HEK293 (cell line): ENCODE measurements at regions not wholly inside any gene's neighbourhood (a gene's known extent, or its start where the extent isn't known, plus 50 kb on each side); places are given as distances from the start of the nearest gene placed in this dataset.

Source experiments
- CTCF ChIA-PET: fragments of 350-600 bp; formaldehyde crosslinking; extraction: SDS; loops from one replicate; lab custom pipeline; 2021; ENCODE audit warnings: antibody characterized with exemption; lab: Yijun Ruan, JAX
- POLR2A ChIA-PET: fragments of 300-600 bp; formaldehyde crosslinking; extraction: SDS; loops from one replicate; lab custom pipeline; 2020; ENCODE audit warnings: antibody characterized with exemption, inconsistent platforms; lab: Yijun Ruan, JAX
- H3K27ac ChIP-seq: fragments of 200-500 bp; sonication (Bioruptor generic); 2 replicates; pipeline ENCODE4 v1.5.1; 2014; ENCODE audit warnings: low read depth, low read length, control low read depth, inconsistent platforms; ENCODE audit errors: extremely low read depth
- H3K36me3 ChIP-seq, 2 experiments: fragments of 200-500 bp in 1 of 2; sonication (Bioruptor generic) in 1 of 2; 1 replicate in 1 of 2; 2 replicates in 1 of 2; pipeline ENCODE4 v1.5.1; 2014 to 2017; ENCODE audit warnings: inconsistent platforms in 2 of 2, low read length in 2 of 2; ENCODE audit not compliant: control insufficient read depth in 2 of 2, insufficient read depth in 1 of 2
- H3K4me1 ChIP-seq: fragments of 200-500 bp; sonication (Bioruptor generic); 2 replicates; pipeline ENCODE4 v1.5.1; 2014; ENCODE audit warnings: mild to moderate bottlenecking, low read length, inconsistent platforms; ENCODE audit not compliant: control insufficient read depth, insufficient read depth
- H3K4me3 ChIP-seq: 2 replicates; pipeline ENCODE4 v1.5.1; 2011; ENCODE audit warnings: low read depth, mild to moderate bottlenecking, control low read depth, low read length, moderate library complexity
- H3K9me3 ChIP-seq: fragments of 200-500 bp; sonication (Bioruptor generic); 2 replicates; pipeline ENCODE4 v1.5.1; 2014; ENCODE audit warnings: low read depth, low read length, inconsistent platforms; ENCODE audit not compliant: control insufficient read depth, insufficient read depth
- EGR2 ChIP-seq: fragments of 450-650 bp; formaldehyde crosslinking; IDR thresholded peaks from 2 replicates; pipeline ENCODE4 v1.5.1; 2016; ENCODE audit warnings: low read depth, missing biosample characterization, missing genetic modification characterization
- SCRT1 ChIP-seq: fragments of 450-650 bp; formaldehyde crosslinking; IDR thresholded peaks from 2 replicates; pipeline ENCODE4 v1.5.1; 2016; ENCODE audit warnings: missing biosample characterization, missing genetic modification characterization, borderline replicate concordance
- SP3 ChIP-seq: fragments of 450-650 bp; formaldehyde crosslinking; IDR thresholded peaks from 2 replicates; pipeline ENCODE4 v1.5.1; 2016; ENCODE audit warnings: missing biosample characterization, missing genetic modification characterization
- ZNF140 ChIP-seq: fragments of 450-650 bp; formaldehyde crosslinking; IDR thresholded peaks from 2 replicates; pipeline ENCODE4 v1.5.1; 2016; ENCODE audit warnings: missing biosample characterization, missing genetic modification characterization
- ZNF157 ChIP-seq: fragments of 450-650 bp; formaldehyde crosslinking; IDR thresholded peaks from 2 replicates; pipeline ENCODE4 v1.5.1; 2016; ENCODE audit warnings: missing biosample characterization, missing genetic modification characterization
- ZNF16 ChIP-seq: fragments of 450-650 bp; formaldehyde crosslinking; IDR thresholded peaks from 2 replicates; pipeline ENCODE4 v1.5.1; 2016; ENCODE audit warnings: low read depth, missing biosample characterization, missing genetic modification characterization
- ZNF175 ChIP-seq: fragments of 450-650 bp; formaldehyde crosslinking; IDR thresholded peaks from 2 replicates; pipeline ENCODE4 v1.5.1; 2016; ENCODE audit warnings: missing biosample characterization, missing genetic modification characterization
- ZNF211 ChIP-seq: fragments of 450-650 bp; formaldehyde crosslinking; IDR thresholded peaks from 2 replicates; pipeline ENCODE4 v1.5.1; 2016; ENCODE audit warnings: low read depth, missing biosample characterization, missing genetic modification characterization
- ZNF239 ChIP-seq: fragments of 450-650 bp; formaldehyde crosslinking; IDR thresholded peaks from 2 replicates; pipeline ENCODE4 v1.5.1; 2016; ENCODE audit warnings: missing biosample characterization, missing genetic modification characterization
- ZNF335 ChIP-seq: fragments of 450-650 bp; formaldehyde crosslinking; conservative IDR thresholded peaks from 2 replicates; pipeline ENCODE4 v1.5.1; 2016; ENCODE audit warnings: missing biosample characterization, missing genetic modification characterization
- ZNF350 ChIP-seq: fragments of 450-650 bp; formaldehyde crosslinking; IDR thresholded peaks from 2 replicates; pipeline ENCODE4 v1.5.0; 2017; ENCODE audit warnings: missing biosample characterization, mild to moderate bottlenecking, missing genetic modification characterization
- ZNF37A ChIP-seq: fragments of 450-650 bp; IDR thresholded peaks from 2 replicates; pipeline ENCODE4 v1.5.1; 2018; ENCODE audit warnings: missing biosample characterization, missing genetic modification characterization
- ZNF404 ChIP-seq: fragments of 450-650 bp; formaldehyde crosslinking; IDR thresholded peaks from 2 replicates; pipeline ENCODE4 v1.5.1; 2017; ENCODE audit warnings: missing biosample characterization, missing genetic modification characterization
- ZNF626 ChIP-seq: fragments of 450-650 bp; sonication (Bioruptor Pico); formaldehyde crosslinking; IDR thresholded peaks from 2 replicates; pipeline ENCODE4 v1.5.1; 2018; ENCODE audit warnings: missing biosample characterization, missing genetic modification characterization, inconsistent platforms
- ZNF785 ChIP-seq: fragments of 450-650 bp; formaldehyde crosslinking; IDR thresholded peaks from 2 replicates; pipeline ENCODE4 v1.5.1; 2016; ENCODE audit warnings: missing biosample characterization, missing genetic modification characterization
- ZNF843 ChIP-seq: fragments of 450-650 bp; formaldehyde crosslinking; IDR thresholded peaks from 2 replicates; pipeline ENCODE4 v1.5.1; 2016; ENCODE audit warnings: missing biosample characterization, missing genetic modification characterization
- ZSCAN30 ChIP-seq: fragments of 450-650 bp; IDR thresholded peaks from 2 replicates; pipeline ENCODE4 v1.5.1; 2018; ENCODE audit warnings: missing biosample characterization, mild to moderate bottlenecking, missing genetic modification characterization, moderate library complexity
- TF ChIP-seq, protein P1 (sequence below): fragments of 450-650 bp; formaldehyde crosslinking; IDR thresholded peaks from 2 replicates; pipeline ENCODE4 v1.5.1; 2016; ENCODE audit warnings: missing biosample characterization, missing genetic modification characterization
- TF ChIP-seq, protein P2 (sequence below): fragments of 450-650 bp; formaldehyde crosslinking; IDR thresholded peaks from 2 replicates; pipeline ENCODE4 v1.5.1; 2016; ENCODE audit warnings: missing biosample characterization, missing genetic modification characterization
- TF ChIP-seq, protein P3 (sequence below): fragments of 450-650 bp; formaldehyde crosslinking; IDR thresholded peaks from 2 replicates; pipeline ENCODE4 v1.5.1; 2017; ENCODE audit warnings: missing biosample characterization, missing genetic modification characterization

DNA sequence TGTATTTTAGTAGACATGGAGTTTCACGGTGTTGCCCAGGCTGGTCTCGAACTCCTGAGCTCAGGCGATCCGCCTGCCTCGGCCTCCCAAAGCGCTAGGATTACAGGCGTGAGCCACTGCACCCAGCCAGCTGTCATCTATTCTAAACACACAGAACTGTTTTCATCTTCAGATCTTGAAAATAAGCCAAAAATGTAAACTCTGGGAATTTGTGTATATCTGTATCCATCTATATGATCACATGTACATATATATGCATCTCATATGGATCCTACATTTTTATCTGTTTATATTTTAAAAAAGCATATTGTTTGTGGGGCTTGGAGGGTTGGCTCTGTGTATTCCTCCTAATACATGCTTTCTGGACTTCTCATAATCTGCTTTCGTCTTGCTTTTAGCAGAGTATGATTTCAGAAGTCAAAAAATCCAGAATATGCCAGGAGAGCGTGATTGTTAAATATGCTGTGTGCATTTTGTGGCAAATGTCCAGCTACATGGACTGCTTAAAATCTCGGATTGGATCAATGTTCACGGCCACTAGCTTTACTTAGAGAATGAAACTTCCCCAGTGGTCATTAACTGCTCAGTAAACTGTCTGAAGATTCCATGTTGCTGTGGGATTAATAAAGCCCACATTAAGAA is 274.4 kb upstream of the IRX1 start:
- no peak for TF ChIP-seq ZNF239 (tag by site-specific recombination)
- TF ChIP-seq ZSCAN30 (tag by site-specific recombination) = no peak
- TF ChIP-seq EGR2 (tag by site-specific recombination) = no peak
- no peak for TF ChIP-seq ZNF37A
- TF ChIP-seq SCRT1 (tag by site-specific recombination) = no peak
- Histone ChIP-seq H3K9me3 (no peaks in the 10 kb centered on the region), H3K4me1 (no peaks in the 10 kb centered on the region), H3K27ac (no peak overlapping the region), H3K36me3 (no peaks in the 10 kb centered on the region), H3K4me3 (no peak overlapping the region)
- ChIA-PET POLR2A (no interaction called here), CTCF (no interaction called here)

DNA sequence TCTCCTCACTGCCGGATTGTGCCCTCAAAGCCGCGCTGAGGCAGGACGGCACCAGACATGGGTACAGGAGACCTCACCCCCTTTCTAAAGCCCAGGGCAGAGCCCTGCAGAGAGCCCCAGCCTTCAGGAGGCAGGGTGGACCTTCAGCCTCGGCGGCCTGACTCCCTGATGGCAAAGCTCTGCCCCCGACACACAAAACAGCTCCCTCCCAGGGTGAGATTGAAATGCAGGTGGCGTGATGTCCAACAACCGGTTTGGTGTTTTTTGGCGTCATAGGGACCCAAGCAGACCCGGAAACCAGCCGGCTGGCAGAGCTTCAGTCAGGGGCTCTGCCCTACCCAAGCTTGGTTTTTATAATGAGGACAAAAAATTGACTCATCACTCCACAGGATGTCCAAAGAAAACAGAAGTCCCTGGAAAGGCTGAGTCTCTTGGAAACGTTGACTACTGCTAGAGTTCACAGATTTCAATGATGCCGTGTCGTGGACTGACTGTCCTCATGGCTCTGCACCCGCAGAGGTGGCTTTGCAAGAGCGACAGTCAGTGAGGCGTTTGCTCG is 275.2 kb upstream of the IRX1 start:
- H3K4me1 ChIP-seq = no peaks in the 10 kb centered on the region
- POLR2A ChIA-PET = no interaction called here

DNA sequence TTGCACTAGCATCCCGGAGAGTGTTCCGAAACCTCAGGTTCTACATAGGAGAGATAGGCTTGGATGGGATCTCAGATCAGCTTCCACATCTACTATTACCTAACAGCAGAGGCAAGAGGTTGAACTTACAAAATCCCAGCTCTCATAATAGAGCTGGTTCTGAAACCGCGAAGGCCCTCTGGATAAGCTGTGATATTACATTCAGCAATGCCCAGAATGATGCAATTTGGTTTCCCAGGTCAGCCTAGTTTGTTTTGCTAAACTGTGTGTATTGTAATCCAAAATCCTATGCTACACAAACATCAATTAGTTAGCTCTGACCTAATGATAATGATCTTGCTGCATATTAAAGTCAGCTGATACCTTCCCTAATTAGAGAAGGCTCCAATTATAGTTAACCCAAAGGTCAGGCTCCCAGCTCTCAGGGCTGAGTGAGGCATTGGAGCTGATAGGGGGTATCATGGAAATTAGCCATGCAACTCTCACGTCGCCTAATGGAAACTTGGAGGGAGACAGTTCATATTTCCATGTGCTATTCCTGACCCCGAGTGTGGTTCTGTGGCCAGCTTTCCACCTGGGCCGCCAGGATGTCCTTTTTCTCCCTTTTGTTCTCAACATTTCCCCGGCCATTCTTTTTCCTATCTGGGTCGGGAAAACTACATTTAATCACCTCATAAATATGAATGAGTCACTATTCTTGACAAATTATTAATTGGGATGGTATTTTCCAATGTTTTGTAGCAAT is 278.4 kb upstream of the IRX1 start:
- CTCF ChIA-PET = no interaction called here
- no peaks in the 10 kb centered on the region; the same call in 1 of the 2 replicates for H3K9me3 ChIP-seq
- no peaks in the 10 kb centered on the region for H3K4me1 ChIP-seq
- H3K4me3 ChIP-seq = no peak overlapping the region
- no peaks in the 10 kb centered on the region for H3K36me3 ChIP-seq
- no peak overlapping the region for H3K27ac ChIP-seq
- TF ChIP-seq, protein P1, sequence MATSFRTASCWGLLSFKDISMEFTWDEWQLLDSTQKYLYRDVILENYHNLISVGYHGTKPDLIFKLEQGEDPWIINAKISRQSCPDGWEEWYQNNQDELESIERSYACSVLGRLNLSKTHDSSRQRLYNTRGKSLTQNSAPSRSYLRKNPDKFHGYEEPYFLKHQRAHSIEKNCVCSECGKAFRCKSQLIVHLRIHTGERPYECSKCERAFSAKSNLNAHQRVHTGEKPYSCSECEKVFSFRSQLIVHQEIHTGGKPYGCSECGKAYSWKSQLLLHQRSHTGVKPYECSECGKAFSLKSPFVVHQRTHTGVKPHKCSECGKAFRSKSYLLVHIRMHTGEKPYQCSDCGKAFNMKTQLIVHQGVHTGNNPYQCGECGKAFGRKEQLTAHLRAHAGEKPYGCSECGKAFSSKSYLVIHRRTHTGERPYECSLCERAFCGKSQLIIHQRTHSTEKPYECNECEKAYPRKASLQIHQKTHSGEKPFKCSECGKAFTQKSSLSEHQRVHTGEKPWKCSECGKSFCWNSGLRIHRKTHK (tag by site-specific recombination) = no peak
- TF ChIP-seq, all 188 proteins: peak for 0
- POLR2A ChIA-PET = no interaction called here

More for the DNA sequence above, 275.2 kb upstream of the IRX1 start:
- Histone ChIP-seq H3K9me3 (no peaks in the 10 kb centered on the region), H3K27ac (no peak overlapping the region), H3K36me3 (no peaks in the 10 kb centered on the region), H3K4me3 (no peak overlapping the region)
- TF ChIP-seq ZNF785 (no peak), ZNF157 (no peak), ZNF211 (tag by site-specific recombination) (no peak), ZNF140 (tag by site-specific recombination) (no peak), ZNF350 (tag by site-specific recombination) (no peak), SP3 (tag by site-specific recombination) (no peak), ZNF239 (tag by site-specific recombination) (no peak), ZNF843 (no peak), ZNF175 (tag by site-specific recombination) (no peak), ZNF16 (tag by site-specific recombination) (no peak), ZNF626 (tag by site-specific recombination) (no peak), ZNF404 (tag by site-specific recombination) (no peak), ZNF335 (tag by site-specific recombination) (no peak)
- TF ChIP-seq, protein P2, sequence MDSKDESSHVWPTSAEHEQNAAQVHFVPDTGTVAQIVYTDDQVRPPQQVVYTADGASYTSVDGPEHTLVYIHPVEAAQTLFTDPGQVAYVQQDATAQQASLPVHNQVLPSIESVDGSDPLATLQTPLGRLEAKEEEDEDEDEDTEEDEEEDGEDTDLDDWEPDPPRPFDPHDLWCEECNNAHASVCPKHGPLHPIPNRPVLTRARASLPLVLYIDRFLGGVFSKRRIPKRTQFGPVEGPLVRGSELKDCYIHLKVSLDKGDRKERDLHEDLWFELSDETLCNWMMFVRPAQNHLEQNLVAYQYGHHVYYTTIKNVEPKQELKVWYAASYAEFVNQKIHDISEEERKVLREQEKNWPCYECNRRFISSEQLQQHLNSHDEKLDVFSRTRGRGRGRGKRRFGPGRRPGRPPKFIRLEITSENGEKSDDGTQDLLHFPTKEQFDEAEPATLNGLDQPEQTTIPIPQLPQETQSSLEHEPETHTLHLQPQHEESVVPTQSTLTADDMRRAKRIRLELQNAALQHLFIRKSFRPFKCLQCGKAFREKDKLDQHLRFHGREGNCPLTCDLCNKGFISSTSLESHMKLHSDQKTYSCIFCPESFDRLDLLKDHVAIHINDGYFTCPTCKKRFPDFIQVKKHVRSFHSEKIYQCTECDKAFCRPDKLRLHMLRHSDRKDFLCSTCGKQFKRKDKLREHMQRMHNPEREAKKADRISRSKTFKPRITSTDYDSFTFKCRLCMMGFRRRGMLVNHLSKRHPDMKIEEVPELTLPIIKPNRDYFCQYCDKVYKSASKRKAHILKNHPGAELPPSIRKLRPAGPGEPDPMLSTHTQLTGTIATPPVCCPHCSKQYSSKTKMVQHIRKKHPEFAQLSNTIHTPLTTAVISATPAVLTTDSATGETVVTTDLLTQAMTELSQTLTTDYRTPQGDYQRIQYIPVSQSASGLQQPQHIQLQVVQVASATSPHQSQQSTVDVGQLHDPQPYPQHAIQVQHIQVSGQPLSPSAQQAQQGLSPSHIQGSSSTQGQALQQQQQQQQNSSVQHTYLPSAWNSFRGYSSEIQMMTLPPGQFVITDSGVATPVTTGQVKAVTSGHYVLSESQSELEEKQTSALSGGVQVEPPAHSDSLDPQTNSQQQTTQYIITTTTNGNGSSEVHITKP (tag by site-specific recombination) = no peak
- TF ChIP-seq, protein P3, sequence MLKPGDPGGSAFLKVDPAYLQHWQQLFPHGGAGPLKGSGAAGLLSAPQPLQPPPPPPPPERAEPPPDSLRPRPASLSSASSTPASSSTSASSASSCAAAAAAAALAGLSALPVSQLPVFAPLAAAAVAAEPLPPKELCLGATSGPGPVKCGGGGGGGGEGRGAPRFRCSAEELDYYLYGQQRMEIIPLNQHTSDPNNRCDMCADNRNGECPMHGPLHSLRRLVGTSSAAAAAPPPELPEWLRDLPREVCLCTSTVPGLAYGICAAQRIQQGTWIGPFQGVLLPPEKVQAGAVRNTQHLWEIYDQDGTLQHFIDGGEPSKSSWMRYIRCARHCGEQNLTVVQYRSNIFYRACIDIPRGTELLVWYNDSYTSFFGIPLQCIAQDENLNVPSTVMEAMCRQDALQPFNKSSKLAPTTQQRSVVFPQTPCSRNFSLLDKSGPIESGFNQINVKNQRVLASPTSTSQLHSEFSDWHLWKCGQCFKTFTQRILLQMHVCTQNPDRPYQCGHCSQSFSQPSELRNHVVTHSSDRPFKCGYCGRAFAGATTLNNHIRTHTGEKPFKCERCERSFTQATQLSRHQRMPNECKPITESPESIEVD = no peak
- CTCF ChIA-PET = interaction anchor here (0.6 kb wide), 1 partner anchor 43 kb away, joined by 5 read pairs; no protein-coding TSS in a partner anchor
